Astrocyte (in vitro differentiated cells and primary cell): ENCODE measurements at regions not wholly inside any gene's neighbourhood (a gene's known extent, or its start where the extent isn't known, plus 50 kb on each side); places are given as distances from the start of the nearest gene placed in this dataset.

Experiments used
- DNase-seq: peaks from one replicate; pipeline ENCODE4 v3.0.0-alpha.2; 2010; ENCODE audit warnings: low read depth
- FAIRE-seq: peaks from 2 replicates; lab custom pipeline; 2011; peaks lifted over from hg19 to GRCh38; lab: Jason Lieb, UNC
- H2AFZ ChIP-seq: 2 replicates; pipeline ENCODE4 v1.6.0; 2012; ENCODE audit warnings: low read depth, low read length, inconsistent platforms
- H3K27ac ChIP-seq: 2 replicates; pipeline ENCODE4 v1.5.1; 2011; ENCODE audit warnings: low read depth, low read length, inconsistent platforms
- H3K27me3 ChIP-seq: 2 replicates; pipeline ENCODE4 v1.6.0; 2011; ENCODE audit warnings: low read length, inconsistent platforms; ENCODE audit not compliant: insufficient read depth
- H3K36me3 ChIP-seq: 2 replicates; pipeline ENCODE4 v1.5.1; 2011; ENCODE audit warnings: low read length, inconsistent platforms; ENCODE audit not compliant: insufficient read depth
- H3K4me1 ChIP-seq: 2 replicates; pipeline ENCODE4 v1.5.1; 2011; ENCODE audit warnings: low read length, inconsistent platforms; ENCODE audit not compliant: insufficient read depth
- H3K4me2 ChIP-seq: 2 replicates; pipeline ENCODE4 v1.6.0; 2012; ENCODE audit warnings: low read length, inconsistent platforms
- H3K4me3 ChIP-seq: 2 replicates; pipeline ENCODE4 v1.5.1; 2011; ENCODE audit warnings: low read depth, mild to moderate bottlenecking, low read length, inconsistent platforms; ENCODE audit not compliant: insufficient read depth
- H3K79me2 ChIP-seq: 2 replicates; pipeline ENCODE4 v1.6.0; 2012; ENCODE audit warnings: mild to moderate bottlenecking, low read length, inconsistent platforms; ENCODE audit not compliant: insufficient read depth
- H3K9ac ChIP-seq: 2 replicates; pipeline ENCODE4 v1.6.0; 2012; ENCODE audit warnings: mild to moderate bottlenecking, low read length, inconsistent platforms
- H3K9me3 ChIP-seq: 2 replicates; pipeline ENCODE4 v1.5.1; 2012; ENCODE audit warnings: low read depth, mild to moderate bottlenecking, low read length, inconsistent platforms; ENCODE audit not compliant: insufficient read depth
- H4K20me1 ChIP-seq: 2 replicates; pipeline ENCODE4 v1.6.0; 2012; ENCODE audit warnings: low read length, inconsistent platforms; ENCODE audit not compliant: insufficient read depth
- H3K27ac Mint-ChIP-seq: one replicate; pipeline ENCODE4 v1.8.0; 2021; ENCODE audit warnings: mild to moderate bottlenecking, mixed read lengths; ENCODE audit not compliant: unreplicated experiment
- H3K27me3 Mint-ChIP-seq: one replicate; pipeline ENCODE4 v1.8.0; 2021; ENCODE audit warnings: low read depth, mixed read lengths; ENCODE audit not compliant: unreplicated experiment
- H3K36me3 Mint-ChIP-seq: one replicate; pipeline ENCODE4 v1.8.0; 2021; ENCODE audit warnings: low read depth, mixed read lengths; ENCODE audit not compliant: unreplicated experiment
- H3K4me1 Mint-ChIP-seq: one replicate; pipeline ENCODE4 v1.8.0; 2021; ENCODE audit warnings: low read depth, mixed read lengths; ENCODE audit not compliant: unreplicated experiment
- H3K4me3 Mint-ChIP-seq: one replicate; pipeline ENCODE4 v1.8.0; 2021; ENCODE audit warnings: mild to moderate bottlenecking, moderate library complexity, mixed read lengths; ENCODE audit not compliant: unreplicated experiment
- H3K9me3 Mint-ChIP-seq: one replicate; pipeline ENCODE4 v1.8.0; 2021; ENCODE audit warnings: mild to moderate bottlenecking, mixed read lengths; ENCODE audit not compliant: unreplicated experiment
- EZH2 ChIP-seq: IDR thresholded peaks from 2 replicates; pipeline ENCODE4 v1.6.1; 2012; ENCODE audit warnings: mild to moderate bottlenecking, low read length, inconsistent platforms; ENCODE audit not compliant: insufficient read depth
- TF ChIP-seq, protein P1 (sequence below): IDR thresholded peaks from 2 replicates; pipeline ENCODE4 v1.5.1; 2011; ENCODE audit warnings: low read depth, mild to moderate bottlenecking, inconsistent platforms, low read length, moderate library complexity; ENCODE audit not compliant: insufficient read depth

DNA sequence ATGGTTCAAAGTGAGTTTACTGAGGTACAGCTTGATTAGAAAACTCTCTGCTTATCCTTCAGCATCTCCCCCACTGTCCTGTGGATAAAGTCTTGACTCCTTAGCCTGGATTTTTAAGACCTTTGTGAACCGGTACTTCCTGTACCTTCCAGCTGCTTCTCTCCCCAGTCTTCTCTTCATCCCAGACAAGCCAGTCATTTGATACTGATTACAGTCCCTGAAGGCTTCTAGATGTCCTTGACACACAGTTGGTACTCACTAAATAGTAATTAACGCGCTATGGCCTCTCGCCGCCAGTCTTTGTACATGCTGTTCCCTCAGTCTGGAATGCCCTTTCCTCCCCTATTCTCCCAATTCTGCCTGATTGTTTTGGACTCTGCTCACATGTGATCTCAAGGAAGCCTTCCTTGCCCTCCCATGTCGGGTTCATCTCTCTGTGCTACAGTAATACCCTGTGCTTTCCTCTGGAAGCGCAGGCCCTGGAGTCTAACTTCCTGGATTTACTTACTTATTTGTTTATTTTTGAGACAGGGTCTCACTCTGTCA is 50.6 kb upstream of the PTGR2 start:
- FAIRE-seq (no peak), DNase-seq (no peak)
- no peak overlapping the region for H3K27ac ChIP-seq
- peaks cover 4% of the 10 kb centered on the region for H3K9me3 Mint-ChIP-seq
- no peaks in the 10 kb centered on the region for H3K27me3 ChIP-seq
- no peak overlapping the region for H3K9ac ChIP-seq
- peaks cover 14% of the 10 kb centered on the region for H3K4me1 ChIP-seq
- no peak overlapping the region for H3K27ac Mint-ChIP-seq
- no peak overlapping the region for H3K4me2 ChIP-seq
- peaks cover 3% of the 10 kb centered on the region for H3K27me3 Mint-ChIP-seq
- TF ChIP-seq, protein P1, sequence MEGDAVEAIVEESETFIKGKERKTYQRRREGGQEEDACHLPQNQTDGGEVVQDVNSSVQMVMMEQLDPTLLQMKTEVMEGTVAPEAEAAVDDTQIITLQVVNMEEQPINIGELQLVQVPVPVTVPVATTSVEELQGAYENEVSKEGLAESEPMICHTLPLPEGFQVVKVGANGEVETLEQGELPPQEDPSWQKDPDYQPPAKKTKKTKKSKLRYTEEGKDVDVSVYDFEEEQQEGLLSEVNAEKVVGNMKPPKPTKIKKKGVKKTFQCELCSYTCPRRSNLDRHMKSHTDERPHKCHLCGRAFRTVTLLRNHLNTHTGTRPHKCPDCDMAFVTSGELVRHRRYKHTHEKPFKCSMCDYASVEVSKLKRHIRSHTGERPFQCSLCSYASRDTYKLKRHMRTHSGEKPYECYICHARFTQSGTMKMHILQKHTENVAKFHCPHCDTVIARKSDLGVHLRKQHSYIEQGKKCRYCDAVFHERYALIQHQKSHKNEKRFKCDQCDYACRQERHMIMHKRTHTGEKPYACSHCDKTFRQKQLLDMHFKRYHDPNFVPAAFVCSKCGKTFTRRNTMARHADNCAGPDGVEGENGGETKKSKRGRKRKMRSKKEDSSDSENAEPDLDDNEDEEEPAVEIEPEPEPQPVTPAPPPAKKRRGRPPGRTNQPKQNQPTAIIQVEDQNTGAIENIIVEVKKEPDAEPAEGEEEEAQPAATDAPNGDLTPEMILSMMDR = no peak
- TF ChIP-seq EZH2 = no peak
- no peak overlapping the region for H2AFZ ChIP-seq
- no peaks in the 10 kb centered on the region for H4K20me1 ChIP-seq
- H3K4me3 ChIP-seq = no peak overlapping the region
- H3K4me1 Mint-ChIP-seq = peaks cover 16% of the 10 kb centered on the region
- H3K9me3 ChIP-seq = no peaks in the 10 kb centered on the region
- no peak overlapping the region for H3K4me3 Mint-ChIP-seq
- no peaks in the 10 kb centered on the region for H3K36me3 ChIP-seq
- no peaks in the 10 kb centered on the region for H3K79me2 ChIP-seq
- H3K36me3 Mint-ChIP-seq = no peaks in the 10 kb centered on the region

GRCh38 chr14:73797543-73798265 is 53.9 kb upstream of the PTGR2 start:
- H3K9ac ChIP-seq = no peak overlapping the region
- H3K36me3 ChIP-seq = no peaks in the 10 kb centered on the region
- H3K79me2 ChIP-seq = no peaks in the 10 kb centered on the region
- peaks cover 3% of the 10 kb centered on the region for H3K27me3 Mint-ChIP-seq
- no peak for DNase-seq
- no peak for FAIRE-seq
- H3K4me2 ChIP-seq = no peak overlapping the region
- no peak overlapping the region for H2AFZ ChIP-seq
- peak overlapping the region; percentile 73 for H3K27ac Mint-ChIP-seq
- H3K9me3 Mint-ChIP-seq = peaks cover 4% of the 10 kb centered on the region
- H3K9me3 ChIP-seq = no peaks in the 10 kb centered on the region
- H3K36me3 Mint-ChIP-seq = no peaks in the 10 kb centered on the region
- no peak overlapping the region for H3K4me3 ChIP-seq
- peaks cover 33% of the 10 kb centered on the region for H3K4me1 ChIP-seq
- no peaks in the 10 kb centered on the region for H4K20me1 ChIP-seq
- TF ChIP-seq, protein P1 = no peak
- TF ChIP-seq EZH2 = no peak
- no peak overlapping the region for H3K4me3 Mint-ChIP-seq
- H3K27ac ChIP-seq = no peak overlapping the region
- no peaks in the 10 kb centered on the region for H3K27me3 ChIP-seq
- H3K4me1 Mint-ChIP-seq = peaks cover 32% of the 10 kb centered on the region
